SK-N-SH (cell line): ENCODE measurements at regions not wholly inside any gene's neighbourhood (a gene's known extent, or its start where the extent isn't known, plus 50 kb on each side); places are given as distances from the start of the nearest gene placed in this dataset.

Experiments
- CTCF ChIA-PET: fragments of 300-600, 350-600 bp; formaldehyde crosslinking; extraction: SDS; loops from one replicate; lab custom pipeline; 2021; lab: Yijun Ruan, JAX
- POLR2A ChIA-PET: fragments of 350-600 bp; sonication (Branson Sonifier 250); formaldehyde crosslinking; extraction: SDS; loops from one replicate; lab custom pipeline; 2020; ENCODE audit warnings: antibody characterized with exemption, inconsistent platforms; lab: Yijun Ruan, JAX
- DNase-seq: peaks from one replicate; pipeline ENCODE4 v3.0.0; 2012
- H2AFZ ChIP-seq: fragments of 200-600 bp; sonication (generic); 2 replicates; pipeline ENCODE4 v1.8.1; 2016; ENCODE audit warnings: antibody characterized with exemption, mild to moderate bottlenecking, low read depth
- H3F3A ChIP-seq: fragments of 200-600 bp; sonication (generic); replicated peaks from 2 replicates; pipeline ENCODE3; 2016; ENCODE audit warnings: antibody characterized with exemption, mild to moderate bottlenecking; ENCODE audit not compliant: insufficient read depth
- H3K27ac ChIP-seq, 2 experiments: fragments of 200-500 bp in 1 of 2; fragments of 200-600 bp in 1 of 2; sonication (Bioruptor generic) in 1 of 2; sonication (generic), shearing (Covaris generic) in 1 of 2; 2 replicates each; pipeline versions ENCODE4 v1.5.1 to v1.6.1; 2014 to 2016; ENCODE audit warnings: low read depth in 2 of 2, inconsistent platforms in 1 of 2, low read length in 1 of 2, mild to moderate bottlenecking in 1 of 2, mixed read lengths in 1 of 2
- H3K27me3 ChIP-seq: fragments of 200-600 bp; sonication (generic), shearing (Covaris generic); 2 replicates; pipeline ENCODE4 v1.6.1; 2016; ENCODE audit warnings: mixed run types; ENCODE audit not compliant: insufficient read depth
- H3K36me3 ChIP-seq, 2 experiments: fragments of 200-500 bp in 1 of 2; fragments of 200-600 bp in 1 of 2; sonication (Bioruptor generic) in 1 of 2; sonication (generic) in 1 of 2; replicated peaks in 1 of 2; 2 replicates each; pipeline versions ENCODE3 to v1.5.1; 2014 to 2016; ENCODE audit warnings: low read length in 1 of 2, mild to moderate bottlenecking in 1 of 2; ENCODE audit not compliant: insufficient read depth in 2 of 2, control insufficient read depth in 1 of 2
- H3K4me1 ChIP-seq, 2 experiments: fragments of 200-500 bp in 1 of 2; fragments of 200-600 bp in 1 of 2; sonication (Bioruptor generic) in 1 of 2; sonication (generic), shearing (Covaris generic) in 1 of 2; 2 replicates each; pipeline versions ENCODE4 v1.5.1 to v1.6.1; 2014 to 2016; ENCODE audit warnings: low read depth in 1 of 2, low read length in 1 of 2, mixed run types in 1 of 2; ENCODE audit not compliant: insufficient read depth in 2 of 2, control insufficient read depth in 1 of 2
- H3K4me2 ChIP-seq: fragments of 200-600 bp; sonication (generic), shearing (Covaris generic); 2 replicates; pipeline ENCODE4 v1.6.1; 2017; ENCODE audit warnings: mixed run types
- H3K4me3 ChIP-seq, 2 experiments: fragments of 200-500 bp in 1 of 2; fragments of 200-600 bp in 1 of 2; sonication (Bioruptor generic) in 1 of 2; sonication (generic), shearing (Covaris generic) in 1 of 2; 2 replicates each; pipeline versions ENCODE4 v1.5.1 to v1.8.1; 2014 to 2016; ENCODE audit warnings: low read depth in 2 of 2, inconsistent platforms in 1 of 2, low read length in 1 of 2, mild to moderate bottlenecking in 1 of 2, mixed read lengths in 1 of 2, moderate library complexity in 1 of 2
- H3K79me2 ChIP-seq: fragments of 200-600 bp; sonication (generic); 2 replicates; pipeline ENCODE4 v1.8.1; 2017; ENCODE audit warnings: mild to moderate bottlenecking; ENCODE audit not compliant: insufficient read depth
- H3K9ac ChIP-seq: fragments of 200-600 bp; sonication (generic); 2 replicates; pipeline ENCODE4 v1.6.1; 2017; ENCODE audit warnings: mixed run types
- H3K9me2 ChIP-seq: fragments of 200-600 bp; sonication (generic); 2 replicates; pipeline ENCODE4 v1.6.1; 2017; ENCODE audit warnings: mixed run types
- H3K9me3 ChIP-seq: fragments of 200-600 bp; sonication (generic); 2 replicates; pipeline ENCODE4 v1.6.1; 2017; ENCODE audit warnings: mixed run types, mild to moderate bottlenecking, moderate library complexity
- H4K20me1 ChIP-seq: fragments of 200-600 bp; sonication (generic); 2 replicates; pipeline ENCODE4 v1.6.1; 2017; ENCODE audit warnings: mild to moderate bottlenecking, mixed run types; ENCODE audit not compliant: insufficient read depth
- CHD2 ChIP-seq: fragments of 150-350 bp; IDR thresholded peaks from 2 replicates; pipeline ENCODE4 v1.6.1; 2018; ENCODE audit warnings: low read length; ENCODE audit not compliant: partially characterized antibody
- EP300 ChIP-seq, 2 experiments: IDR thresholded peaks; 2 replicates each; pipeline versions ENCODE4 v1.4.0 to v1.6.1; 2012; ENCODE audit warnings: borderline replicate concordance in 1 of 2, low read depth in 1 of 2, low read length in 1 of 2
- EZH2phosphoT487 ChIP-seq: fragments of 200-600 bp; sonication (generic); IDR thresholded peaks from 2 replicates; pipeline ENCODE4 v1.6.1; 2017; ENCODE audit warnings: low read depth, mixed run types, mild to moderate bottlenecking, antibody characterized with exemption, moderate library complexity, borderline replicate concordance
- FOXM1 ChIP-seq: IDR thresholded peaks from 2 replicates; pipeline ENCODE4 v1.4.0; 2012; ENCODE audit warnings: low read depth, mild to moderate bottlenecking
- GATA2 ChIP-seq: sonication (generic); formaldehyde crosslinking; IDR thresholded peaks from 2 replicates; pipeline ENCODE4 v1.5.0; 2020; ENCODE audit warnings: mild to moderate bottlenecking, missing genetic modification reagents
- IRF3 ChIP-seq: fragments of 150-350 bp; IDR thresholded peaks from 2 replicates; pipeline ENCODE4 v1.6.1; 2016; ENCODE audit warnings: mild to moderate bottlenecking, low read depth, low read length
- MXI1 ChIP-seq: IDR thresholded peaks from 2 replicates; pipeline ENCODE4 v1.6.1; 2012; ENCODE audit warnings: mild to moderate bottlenecking, low read depth, low read length, improper control_type of control experiment
- NFIC ChIP-seq: IDR thresholded peaks from 2 replicates; pipeline ENCODE4 v1.4.0; 2012; ENCODE audit warnings: borderline replicate concordance
- PBX3 ChIP-seq: IDR thresholded peaks from 2 replicates; pipeline ENCODE4; 2012
- POLR2AphosphoS5 ChIP-seq: IDR thresholded peaks from 2 replicates; pipeline ENCODE4 v1.6.1; 2012; ENCODE audit warnings: low read depth, low read length
- RCOR1 ChIP-seq: fragments of 150-350 bp; IDR thresholded peaks from 2 replicates; pipeline ENCODE4 v1.6.1; 2017; ENCODE audit warnings: antibody characterized with exemption, low read length
- REST ChIP-seq: IDR thresholded peaks from 2 replicates; pipeline ENCODE4 v1.6.1; 2012; ENCODE audit warnings: mild to moderate bottlenecking, low read depth, low read length, moderate library complexity
- RXRA ChIP-seq: IDR thresholded peaks from 2 replicates; pipeline ENCODE4 v1.4.0; 2012; ENCODE audit warnings: low read depth, mild to moderate bottlenecking, borderline replicate concordance
- SIN3A ChIP-seq: IDR thresholded peaks from 2 replicates; pipeline ENCODE4 v1.6.1; 2012; ENCODE audit warnings: low read depth, mild to moderate bottlenecking, low read length, moderate library complexity, borderline replicate concordance
- SMC3 ChIP-seq: IDR thresholded peaks from 2 replicates; pipeline ENCODE4 v1.6.1; 2012; ENCODE audit warnings: low read depth, low read length, improper control_type of control experiment
- TAF1 ChIP-seq: IDR thresholded peaks from 2 replicates; pipeline ENCODE4 v1.6.1; 2012; ENCODE audit warnings: low read depth, mild to moderate bottlenecking, low read length, moderate library complexity, borderline replicate concordance
- TCF12 ChIP-seq: IDR thresholded peaks from 2 replicates; pipeline ENCODE4 v1.4.0; 2012
- USF2 ChIP-seq: fragments of 150-350 bp; IDR thresholded peaks from 2 replicates; pipeline ENCODE4 v1.6.1; 2017; ENCODE audit warnings: antibody characterized with exemption, low read length, low read depth, borderline replicate concordance
- YY1 ChIP-seq: IDR thresholded peaks from 2 replicates; pipeline ENCODE4 v1.4.0; 2012; ENCODE audit warnings: low read depth, mild to moderate bottlenecking
- WGBS: methylation state at CpG from one replicate; pipeline ENCODE4 v1.1.6; 2017; ENCODE audit warnings: low lambda C conversion rate; 5-methylcytosine and 5-hydroxymethylcytosine counted together

- Histone ChIP-seq H3K9me3 (no peaks in the 10 kb centered on the region), H3K27me3 (no peaks in the 10 kb centered on the region; the same call in 1 of the 2 replicates), H3K27ac (no peak overlapping the region), H3K4me2 (no peak overlapping the region), H3K9me2 (no peaks in the 10 kb centered on the region), H3K4me1 (peaks cover 0 to 6% of the 10 kb centered on the region in 2 experiments; a peak in 1 of 4 replicates)
- WGBS, result 79% methylated on average over 8 of the region's 8 CpGs
- CTCF ChIA-PET, result interaction anchor here (1.6 kb wide), 1 partner anchor 140 kb away, joined by 5 read pairs; no protein-coding TSS in a partner anchor
- no peak for TF ChIP-seq TAF1
- TF ChIP-seq EP300 (IDR thresholded peaks at IDR 0.05; ENCODE audit: borderline replicate concordance in 1 of 2, low read depth in 1 of 2, low read length in 1 of 2), result no peak
- no peak for TF ChIP-seq EZH2phosphoT487
- TF ChIP-seq GATA2, result no peak
- no peak for TF ChIP-seq RCOR1
- TF ChIP-seq SMC3, result no peak
- no peak for TF ChIP-seq POLR2AphosphoS5
- TF ChIP-seq MXI1, result no peak
- TF ChIP-seq REST, result no peak
- no peak for TF ChIP-seq CHD2
- TF ChIP-seq USF2, result no peak
- no peak for TF ChIP-seq RXRA
- no peak for TF ChIP-seq IRF3
- TF ChIP-seq FOXM1, result no peak
- TF ChIP-seq TCF12, result no peak
- TF ChIP-seq PBX3, result no peak
- no peak for TF ChIP-seq YY1
- no peak for TF ChIP-seq SIN3A
- TF ChIP-seq NFIC, result no peak
- TF ChIP-seq, all 33 proteins: peak for 0
- H3K9ac ChIP-seq, result no peak overlapping the region
- POLR2A ChIA-PET, result no interaction called here
- H3K36me3 ChIP-seq, result no peaks in the 10 kb centered on the region
- H3K79me2 ChIP-seq, result no peaks in the 10 kb centered on the region
- H2AFZ ChIP-seq, result no peak overlapping the region
- H3K4me3 ChIP-seq, result no peak overlapping the region
- no peaks in the 10 kb centered on the region for H4K20me1 ChIP-seq
- no peaks in the 10 kb centered on the region for H3F3A ChIP-seq
- no peak for DNase-seq
Measured at GRCh38 chr15:89038146-89038545, 50.1 kb upstream of the ABHD2 start.
